ENCODE measurements at regions not wholly inside any gene's neighbourhood (a gene's known extent, or its start where the extent isn't known, plus 50 kb on each side); places are given as distances from the start of the nearest gene placed in this dataset.

- ATAC-seq (ENCODE audit: low read depth) (no peak), DNase-seq (ENCODE audit: low spot score) (no peak)
- H3K27me3 ChIP-seq (ENCODE audit: insufficient read depth, poor library complexity, severe bottlenecking) = no peaks in the 10 kb centered on the region
- no peaks in the 10 kb centered on the region for H3K9me3 ChIP-seq (ENCODE audit: severe bottlenecking)
- H3K27ac ChIP-seq (ENCODE audit: poor library complexity, severe bottlenecking) = no peak overlapping the region
- H3K4me1 ChIP-seq (ENCODE audit: insufficient read depth, poor library complexity, severe bottlenecking) = no peaks in the 10 kb centered on the region
- no peaks in the 10 kb centered on the region for H3K36me3 ChIP-seq (ENCODE audit: low read depth)
- no peak for TF ChIP-seq CTCF (IDR thresholded peaks at IDR 0.05; ENCODE audit: poor library complexity, severe bottlenecking)
- H3K4me3 ChIP-seq (ENCODE audit: severe bottlenecking) = no peak overlapping the region
These were observed 375.2 kb downstream of the TRIB2 start for GRCh38 chr2:13091861-13092378.

- ATAC-seq (ENCODE audit: low read depth) = no peak
- no peak for TF ChIP-seq CTCF (IDR thresholded peaks at IDR 0.05; ENCODE audit: poor library complexity, severe bottlenecking)
- no peaks in the 10 kb centered on the region for H3K4me1 ChIP-seq (ENCODE audit: insufficient read depth, poor library complexity, severe bottlenecking)
- no peak overlapping the region for H3K27ac ChIP-seq (ENCODE audit: poor library complexity, severe bottlenecking)
- no peaks in the 10 kb centered on the region for H3K27me3 ChIP-seq (ENCODE audit: insufficient read depth, poor library complexity, severe bottlenecking)
- H3K4me3 ChIP-seq (ENCODE audit: severe bottlenecking) = no peak overlapping the region
- DNase-seq (ENCODE audit: low spot score) = no peak
- no peaks in the 10 kb centered on the region for H3K36me3 ChIP-seq (ENCODE audit: low read depth)
- no peaks in the 10 kb centered on the region for H3K9me3 ChIP-seq (ENCODE audit: severe bottlenecking)
These were observed 376.8 kb downstream of the TRIB2 start for GRCh38 chr2:13093416-13093991.

- no peak for TF ChIP-seq CTCF (IDR thresholded peaks at IDR 0.05; ENCODE audit: poor library complexity, severe bottlenecking)
- no peaks in the 10 kb centered on the region for H3K36me3 ChIP-seq (ENCODE audit: low read depth)
- H3K9me3 ChIP-seq (ENCODE audit: severe bottlenecking) = no peaks in the 10 kb centered on the region
- no peak for DNase-seq (ENCODE audit: low spot score)
- H3K4me1 ChIP-seq (ENCODE audit: insufficient read depth, poor library complexity, severe bottlenecking) = no peaks in the 10 kb centered on the region
- no peaks in the 10 kb centered on the region for H3K27me3 ChIP-seq (ENCODE audit: insufficient read depth, poor library complexity, severe bottlenecking)
- H3K27ac ChIP-seq (ENCODE audit: poor library complexity, severe bottlenecking) = no peak overlapping the region
- no peak overlapping the region for H3K4me3 ChIP-seq (ENCODE audit: severe bottlenecking)
- ATAC-seq (ENCODE audit: low read depth) = no peak
These were observed 385.8 kb downstream of the TRIB2 start for GRCh38 chr2:13102397-13103063.

GRCh38 chr2:13103151-13103550 lies 386.4 kb downstream of the TRIB2 start:
- H3K4me1 ChIP-seq (ENCODE audit: insufficient read depth, poor library complexity, severe bottlenecking) = no peaks in the 10 kb centered on the region
- H3K27ac ChIP-seq (ENCODE audit: poor library complexity, severe bottlenecking) = no peak overlapping the region
- ATAC-seq (ENCODE audit: low read depth) = no peak
- no peaks in the 10 kb centered on the region for H3K36me3 ChIP-seq (ENCODE audit: low read depth)
- no peak overlapping the region for H3K4me3 ChIP-seq (ENCODE audit: severe bottlenecking)
- TF ChIP-seq CTCF (IDR thresholded peaks at IDR 0.05; ENCODE audit: poor library complexity, severe bottlenecking) = no peak
- no peak for DNase-seq (ENCODE audit: low spot score)
- H3K27me3 ChIP-seq (ENCODE audit: insufficient read depth, poor library complexity, severe bottlenecking) = no peaks in the 10 kb centered on the region
- no peaks in the 10 kb centered on the region for H3K9me3 ChIP-seq (ENCODE audit: severe bottlenecking)

All from RWPE2 (cell line).